ENCODE measurements at regions not wholly inside any gene's neighbourhood (a gene's known extent, or its start where the extent isn't known, plus 50 kb on each side); places are given as distances from the start of the nearest gene placed in this dataset.

DNA sequence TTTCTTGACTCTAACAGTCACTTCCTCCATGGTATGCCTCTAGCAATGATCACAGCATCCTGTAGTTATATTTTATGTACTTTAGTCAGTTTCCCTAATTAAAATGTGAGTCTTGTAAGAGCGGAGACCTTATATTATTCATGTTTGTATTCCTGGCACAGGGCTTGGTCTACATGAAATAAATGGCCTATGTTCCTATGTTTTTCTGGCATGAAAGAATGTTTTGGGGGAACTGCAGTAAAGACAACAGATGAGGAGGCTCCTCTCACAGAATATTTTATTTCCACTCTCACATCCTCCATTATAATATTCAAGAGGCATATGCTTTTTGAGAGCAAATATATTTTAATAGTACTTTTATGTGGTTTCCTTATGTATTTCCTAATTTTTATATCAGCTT lies 429.8 kb upstream of the PDE3A start:
- Histone ChIP-seq H3K36me3 (ENCODE audit: control insufficient read depth in 4 of 4, insufficient read depth in 3 of 4, low read depth in 1 of 4, low read length in 3 of 4) (no peaks in the 10 kb centered on the region), H3K9ac (ENCODE audit: low read depth in 1 of 2, low read length in 2 of 2) (no peak overlapping the region), H3K27ac (ENCODE audit: low read depth in 1 of 2, low read length in 2 of 2) (no peak overlapping the region), H3K4me1 (ENCODE audit: control insufficient read depth in 4 of 4, insufficient read depth in 4 of 4, low read length in 3 of 4) (no peaks in the 10 kb centered on the region), H3K27me3 (ENCODE audit: control insufficient read depth in 4 of 4, insufficient read depth in 4 of 4, low read length in 3 of 4) (no peaks in the 10 kb centered on the region), H3K9me3 (ENCODE audit: control insufficient read depth in 4 of 4, low read length in 3 of 4) (no peaks in the 10 kb centered on the region), H3K4me3 (ENCODE audit: low read depth in 1 of 3, low read length in 3 of 3) (no peak overlapping the region)
- 93% methylated on average over 1 of the region's 1 CpG for WGBS
- no peak for DNase-seq (ENCODE audit: low spot score)
- TF ChIP-seq JUND (IDR thresholded peaks at IDR 0.05) (no peak), FOXA2 (IDR thresholded peaks at IDR 0.05) (no peak), MAX (IDR thresholded peaks at IDR 0.05) (no peak), SP1 (IDR thresholded peaks at IDR 0.05) (no peak)
- TF ChIP-seq, protein P1, sequence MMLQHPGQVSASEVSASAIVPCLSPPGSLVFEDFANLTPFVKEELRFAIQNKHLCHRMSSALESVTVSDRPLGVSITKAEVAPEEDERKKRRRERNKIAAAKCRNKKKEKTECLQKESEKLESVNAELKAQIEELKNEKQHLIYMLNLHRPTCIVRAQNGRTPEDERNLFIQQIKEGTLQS (IDR thresholded peaks at IDR 0.05) = no peak

DNA sequence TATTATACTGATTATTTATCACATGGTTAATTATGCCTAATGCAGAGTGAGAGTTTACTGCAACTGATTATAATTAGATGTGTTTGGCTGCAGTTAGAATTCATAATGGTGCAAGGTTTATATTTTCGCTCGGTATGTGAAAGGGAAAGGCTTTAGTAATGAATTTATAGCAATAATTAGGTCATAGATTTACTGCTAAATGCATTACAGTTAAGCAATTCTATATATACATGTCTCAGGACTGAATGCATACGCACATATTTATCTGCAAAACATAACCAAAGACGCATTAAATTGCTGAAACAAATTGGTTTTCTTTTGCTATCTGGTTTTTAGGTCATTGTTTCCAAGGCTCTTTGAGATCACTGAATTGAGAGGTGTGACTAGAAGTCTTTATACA lies 428.1 kb upstream of the PDE3A start:
- no peaks in the 10 kb centered on the region for H3K36me3 ChIP-seq (ENCODE audit: control insufficient read depth in 4 of 4, insufficient read depth in 3 of 4, low read depth in 1 of 4, low read length in 3 of 4)
- DNase-seq (ENCODE audit: low spot score) = no peak
- WGBS = 76% methylated on average over 4 of the region's 4 CpGs
- no peak overlapping the region for H3K4me3 ChIP-seq (ENCODE audit: low read depth in 1 of 3, low read length in 3 of 3)
- H3K27me3 ChIP-seq (ENCODE audit: control insufficient read depth in 4 of 4, insufficient read depth in 4 of 4, low read length in 3 of 4) = no peaks in the 10 kb centered on the region
- H3K9me3 ChIP-seq (ENCODE audit: control insufficient read depth in 4 of 4, low read length in 3 of 4) = no peaks in the 10 kb centered on the region
- no peak overlapping the region for H3K9ac ChIP-seq (ENCODE audit: low read depth in 1 of 2, low read length in 2 of 2)
- no peak overlapping the region for H3K27ac ChIP-seq (ENCODE audit: low read depth in 1 of 2, low read length in 2 of 2)
- TF ChIP-seq TAF1 (conservative IDR thresholded peaks at IDR 0.05) = no peak
- TF ChIP-seq YY1 (IDR thresholded peaks at IDR 0.05) = no peak
- no peak for TF ChIP-seq REST (IDR thresholded peaks at IDR 0.05)
- no peak for TF ChIP-seq GABPA (IDR thresholded peaks at IDR 0.05 in 1 of 2, conservative IDR thresholded peaks at IDR 0.05 in 1 of 2)
- TF ChIP-seq MAX (IDR thresholded peaks at IDR 0.05) = no peak
- no peak for TF ChIP-seq SP1 (IDR thresholded peaks at IDR 0.05)
- TF ChIP-seq JUND (IDR thresholded peaks at IDR 0.05) = no peak
- TF ChIP-seq EGR1 (IDR thresholded peaks at IDR 0.05; ENCODE audit: low read depth in 2 of 2) = no peak
- no peak for TF ChIP-seq FOXA2 (IDR thresholded peaks at IDR 0.05)
- no peak for TF ChIP-seq RXRA (IDR thresholded peaks at IDR 0.05)
- no peaks in the 10 kb centered on the region for H3K4me1 ChIP-seq (ENCODE audit: control insufficient read depth in 4 of 4, insufficient read depth in 4 of 4, low read length in 3 of 4)

- no peak overlapping the region for H3K27ac ChIP-seq (ENCODE audit: low read depth in 1 of 2, low read length in 2 of 2)
- H3K9me3 ChIP-seq (ENCODE audit: control insufficient read depth in 4 of 4, low read length in 3 of 4) = no peaks in the 10 kb centered on the region
- no peaks in the 10 kb centered on the region for H3K4me1 ChIP-seq (ENCODE audit: control insufficient read depth in 4 of 4, insufficient read depth in 4 of 4, low read length in 3 of 4)
- no peak overlapping the region for H3K4me3 ChIP-seq (ENCODE audit: low read depth in 1 of 3, low read length in 3 of 3)
- H3K9ac ChIP-seq (ENCODE audit: low read depth in 1 of 2, low read length in 2 of 2) = no peak overlapping the region
- H3K36me3 ChIP-seq (ENCODE audit: control insufficient read depth in 4 of 4, insufficient read depth in 3 of 4, low read depth in 1 of 4, low read length in 3 of 4) = no peaks in the 10 kb centered on the region
- WGBS = 96% methylated on average over 26 of the region's 26 CpGs
- DNase-seq (ENCODE audit: low spot score) = no peak
- TF ChIP-seq HNF4A (conservative IDR thresholded peaks at IDR 0.05) (no peak), SP1 (IDR thresholded peaks at IDR 0.05) (no peak), FOXA2 (IDR thresholded peaks at IDR 0.05) (no peak), CTCF (IDR thresholded peaks at IDR 0.05; ENCODE audit: low read depth, low read length, missing input control) (no peak), RAD21 (IDR thresholded peaks at IDR 0.05) (no peak), HNF4G (IDR thresholded peaks at IDR 0.05) (no peak), MAX (IDR thresholded peaks at IDR 0.05) (no peak), YY1 (IDR thresholded peaks at IDR 0.05) (no peak), JUND (IDR thresholded peaks at IDR 0.05) (no peak)
- TF ChIP-seq, protein P1 (IDR thresholded peaks at IDR 0.05) = no peak
- no peaks in the 10 kb centered on the region for H3K27me3 ChIP-seq (ENCODE audit: control insufficient read depth in 4 of 4, insufficient read depth in 4 of 4, low read length in 3 of 4)
Measured at GRCh38 chr12:19941096-19941495, 427.2 kb upstream of the PDE3A start.
